Adrenal gland (tissue), 9 donors: ENCODE measurements at regions not wholly inside any gene's neighbourhood (a gene's known extent, or its start where the extent isn't known, plus 50 kb on each side); places are given as distances from the start of the nearest gene placed in this dataset.

ENCODE experiments used
- DNase-seq, 7 donors: peaks; one replicate each; pipeline ENCODE4 v3.0.0-alpha.2; 2019 to 2020
- H3K27ac ChIP-seq, 5 donors: fragments of 200-600 bp; sonication (generic) in 4 of 5; 1 replicate in 3 of 5; 2 replicates in 2 of 5; pipeline versions ENCODE4 v1.5.1 to v1.8.0; 2016 to 2020; ENCODE audit warnings: mild to moderate bottlenecking in 1 of 5
- H3K27me3 ChIP-seq: fragments of 200-600 bp; 2 replicates; pipeline ENCODE4 v1.8.0; 2021
- H3K36me3 ChIP-seq, 2 donors: fragments of 200-600 bp; replicated peaks in 1 of 2; 1 replicate in 1 of 2; 2 replicates in 1 of 2; pipeline versions ENCODE4 v1.5.1 to v1.8.0; 2018 to 2022
- H3K4me1 ChIP-seq, 2 donors: fragments of 200-600 bp; replicated peaks in 1 of 2; 1 replicate in 1 of 2; 2 replicates in 1 of 2; pipeline versions ENCODE4 v1.5.1 to v1.8.0; 2018 to 2021
- H3K4me3 ChIP-seq, 4 donors: fragments of 200-600 bp; sonication (generic) in 3 of 4; one replicate each; pipeline ENCODE4 v1.5.1; 2016 to 2018
- H3K9me3 ChIP-seq, 3 donors: fragments of 200-600 bp; sonication (generic) in 1 of 3; replicated peaks in 1 of 3; 1 replicate in 2 of 3; 2 replicates in 1 of 3; pipeline versions ENCODE4 v1.5.1 to v1.8.0; 2016 to 2021
- CTCF ChIP-seq, 6 experiments: fragments of 450-650 bp in 4 of 6; fragments of 200-600 bp in 2 of 6; sonication (generic) in 1 of 6; IDR thresholded peaks; 1 replicate in 5 of 6; 2 replicates in 1 of 6; pipeline versions ENCODE4 v1.5.1 to v1.8.0; 2016 to 2021; ENCODE audit warnings: antibody characterized with exemption in 6 of 6, mild to moderate bottlenecking in 2 of 6, moderate library complexity in 1 of 6
- POLR2A ChIP-seq, 2 donors: fragments of 450-650 bp; IDR thresholded peaks; one replicate each; pipeline ENCODE4 v1.6.1; 2017; ENCODE audit warnings: antibody characterized with exemption in 2 of 2, mild to moderate bottlenecking in 2 of 2, moderate library complexity in 1 of 2
- WGBS, 4 donors: extraction: QIAGEN DNeasy Blood & Tissue Kit in 2 of 4; methylation state at CpG; one replicate each; pipeline versions ENCODE4 v1.1.5 to v1.1.7; 2013 to 2017; 5-methylcytosine and 5-hydroxymethylcytosine counted together
- intact Hi-C, 2 donors: fragments of 100-400 bp; cut with DNase I; formaldehyde crosslinking; loops; one replicate each; pipeline versions ENCODE4 v1.14.1 to v1.15.0; 2022 to 2023
- donor health status: healthy with polysubstance abuse.
- donor health status: Bipolar disorder and iron deficiency.
- donor health status: DM: yes; HTN: yes; CAD: no.
- donor health status: DM: no; HTN: no; CAD: no.
- donor health status: DM: no; HTN: no; CAD: no.

- Histone ChIP-seq H3K27ac (no peak overlapping the region), H3K27me3 (no peaks in the 10 kb centered on the region), H3K4me3 (no peak overlapping the region), H3K9me3 (no peaks in the 10 kb centered on the region), H3K36me3 (no peaks in the 10 kb centered on the region), H3K4me1 (no peaks in the 10 kb centered on the region)
- WGBS, 4 donors = 24 to 27% (median 26%) methylated on average over 2 of the region's 2 CpGs
- intact Hi-C loops = no loop called here
- TF ChIP-seq POLR2A (IDR thresholded peaks at IDR 0.05) (no peak), CTCF (IDR thresholded peaks at IDR 0.05) (no peak)
- DNase-seq = peak in 1 of 7 donors; percentile 18
Measured at GRCh38 chr3:88312256-88312655, 162.5 kb downstream of the C3orf38 start.

GRCh38 chr3:88318067-88318466, 168.3 kb downstream of the C3orf38 start:
- 57 to 74% (median 72%) methylated on average over 3 of the region's 3 CpGs for WGBS, 4 donors
- Histone ChIP-seq H3K4me3 (no peak overlapping the region), H3K9me3 (no peaks in the 10 kb centered on the region), H3K27ac (no peak overlapping the region), H3K36me3 (no peaks in the 10 kb centered on the region), H3K27me3 (no peaks in the 10 kb centered on the region), H3K4me1 (no peaks in the 10 kb centered on the region)
- TF ChIP-seq CTCF (IDR thresholded peaks at IDR 0.05) (no peak), POLR2A (IDR thresholded peaks at IDR 0.05) (no peak)
- no peak for DNase-seq
- intact Hi-C loops = no loop called here

GRCh38 chr3:88321363-88322050, 171.7 kb downstream of the C3orf38 start:
- Histone ChIP-seq H3K27me3 (no peaks in the 10 kb centered on the region), H3K4me1 (no peaks in the 10 kb centered on the region), H3K4me3 (no peak overlapping the region), H3K36me3 (no peaks in the 10 kb centered on the region), H3K9me3 (no peaks in the 10 kb centered on the region), H3K27ac (no peak overlapping the region)
- intact Hi-C loops = no loop called here
- TF ChIP-seq POLR2A (IDR thresholded peaks at IDR 0.05) (no peak), CTCF (IDR thresholded peaks at IDR 0.05) (no peak)
- DNase-seq = no peak
- 38 to 43% (median 42%) methylated on average over 3 of the region's 3 CpGs for WGBS, 4 donors

- Histone ChIP-seq H3K36me3 (no peaks in the 10 kb centered on the region), H3K27me3 (no peaks in the 10 kb centered on the region), H3K4me1 (no peaks in the 10 kb centered on the region), H3K9me3 (no peaks in the 10 kb centered on the region), H3K4me3 (no peak overlapping the region), H3K27ac (no peak overlapping the region)
- no peak for DNase-seq
- no peak for TF ChIP-seq CTCF (IDR thresholded peaks at IDR 0.05)
- 62 to 83% (median 67%) methylated on average over 2 of the region's 2 CpGs for WGBS, 4 donors
- intact Hi-C loops = no loop called here
Measured at GRCh38 chr3:88324788-88325187, 175.0 kb downstream of the C3orf38 start.
